Uterus (tissue), 2 donors: ENCODE measurements at regions not wholly inside any gene's neighbourhood (a gene's known extent, or its start where the extent isn't known, plus 50 kb on each side); places are given as distances from the start of the nearest gene placed in this dataset.

ENCODE experiments used
- POLR2A ChIP-seq, 2 donors: fragments of 450-650 bp; IDR thresholded peaks; one replicate each; pipeline ENCODE4 v1.6.1; 2016; ENCODE audit warnings: antibody characterized with exemption in 2 of 2, mild to moderate bottlenecking in 1 of 2, moderate library complexity in 1 of 2
- TF ChIP-seq, protein P1 (sequence below), 4 experiments: fragments of 200-600 bp in 2 of 4; fragments of 450-650 bp in 2 of 4; sonication (generic) in 2 of 4; IDR thresholded peaks; one replicate each; pipeline ENCODE4 v1.5.1; 2016 to 2019; ENCODE audit warnings: antibody characterized with exemption in 4 of 4, mild to moderate bottlenecking in 2 of 4, moderate library complexity in 1 of 4

DNA sequence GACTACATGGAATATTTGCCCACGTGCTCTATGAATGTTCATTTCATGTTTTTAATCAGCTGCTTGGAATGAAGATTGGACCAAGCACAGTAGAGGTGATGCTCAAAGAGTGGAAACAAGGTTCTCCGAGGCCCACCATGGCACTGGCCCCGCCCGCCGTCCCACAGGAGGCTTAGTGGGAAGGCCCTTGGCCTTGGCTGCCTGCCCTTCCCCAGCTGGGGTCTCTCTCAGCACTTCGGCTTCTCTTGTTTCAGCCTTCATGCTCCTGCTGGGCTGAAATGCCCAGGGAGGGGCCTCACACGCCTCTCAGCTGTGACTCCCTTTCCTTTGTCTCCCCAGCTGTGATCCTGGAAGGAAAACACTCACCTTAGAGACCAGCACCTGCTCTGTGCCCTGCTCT lies 833.2 kb downstream of the GALR1 start:
- TF ChIP-seq, protein P1, sequence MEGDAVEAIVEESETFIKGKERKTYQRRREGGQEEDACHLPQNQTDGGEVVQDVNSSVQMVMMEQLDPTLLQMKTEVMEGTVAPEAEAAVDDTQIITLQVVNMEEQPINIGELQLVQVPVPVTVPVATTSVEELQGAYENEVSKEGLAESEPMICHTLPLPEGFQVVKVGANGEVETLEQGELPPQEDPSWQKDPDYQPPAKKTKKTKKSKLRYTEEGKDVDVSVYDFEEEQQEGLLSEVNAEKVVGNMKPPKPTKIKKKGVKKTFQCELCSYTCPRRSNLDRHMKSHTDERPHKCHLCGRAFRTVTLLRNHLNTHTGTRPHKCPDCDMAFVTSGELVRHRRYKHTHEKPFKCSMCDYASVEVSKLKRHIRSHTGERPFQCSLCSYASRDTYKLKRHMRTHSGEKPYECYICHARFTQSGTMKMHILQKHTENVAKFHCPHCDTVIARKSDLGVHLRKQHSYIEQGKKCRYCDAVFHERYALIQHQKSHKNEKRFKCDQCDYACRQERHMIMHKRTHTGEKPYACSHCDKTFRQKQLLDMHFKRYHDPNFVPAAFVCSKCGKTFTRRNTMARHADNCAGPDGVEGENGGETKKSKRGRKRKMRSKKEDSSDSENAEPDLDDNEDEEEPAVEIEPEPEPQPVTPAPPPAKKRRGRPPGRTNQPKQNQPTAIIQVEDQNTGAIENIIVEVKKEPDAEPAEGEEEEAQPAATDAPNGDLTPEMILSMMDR (IDR thresholded peaks at IDR 0.05) = no peak
- TF ChIP-seq POLR2A (IDR thresholded peaks at IDR 0.05) = no peak
